Astrocyte of the cerebellum (primary cell): ENCODE measurements at regions not wholly inside any gene's neighbourhood (a gene's known extent, or its start where the extent isn't known, plus 50 kb on each side); places are given as distances from the start of the nearest gene placed in this dataset.

Source experiments
- DNase-seq: peaks from one replicate; pipeline ENCODE4 v3.0.0-alpha.2; 2011; ENCODE audit warnings: low read depth
- H3K4me3 ChIP-seq: 2 replicates; pipeline ENCODE4 v1.5.1; 2011; ENCODE audit warnings: mild to moderate bottlenecking, low read depth, low read length, moderate library complexity
- CTCF ChIP-seq: IDR thresholded peaks from 2 replicates; pipeline ENCODE4 v1.5.1; 2012; ENCODE audit warnings: low read length, low read depth, moderate library complexity, mild to moderate bottlenecking; ENCODE audit errors: missing control alignments
- in situ Hi-C: cut with HindIII; loops from 2 replicates; pipeline ENCODE4 v1.10.0; 2017; ENCODE audit warnings: low sequenced_read_pairs

- in situ Hi-C loops, result no loop called here
- TF ChIP-seq CTCF, result no peak
- DNase-seq, result no peak
- no peak overlapping the region for H3K4me3 ChIP-seq
Measured at GRCh38 chr2:60025496-60025895, 528.0 kb downstream of the BCL11A start.

GRCh38 chr2:60023256-60023985 lies 530.0 kb downstream of the BCL11A start:
- in situ Hi-C loops, result no loop called here
- H3K4me3 ChIP-seq, result no peak overlapping the region
- TF ChIP-seq CTCF, result no peak
- DNase-seq, result no peak

GRCh38 chr2:60007671-60008070 lies 545.8 kb downstream of the BCL11A start:
- in situ Hi-C loops, result no loop called here
- no peak for TF ChIP-seq CTCF

GRCh38 chr2:60003076-60003475 lies 550.4 kb downstream of the BCL11A start:
- H3K4me3 ChIP-seq, result no peak overlapping the region
- in situ Hi-C loops, result no loop called here
- no peak for DNase-seq
- no peak for TF ChIP-seq CTCF

More at GRCh38 chr2:60007671-60008070, 545.8 kb downstream of the BCL11A start:
- no peak overlapping the region for H3K4me3 ChIP-seq
- no peak for DNase-seq

- no peak for TF ChIP-seq CTCF
- DNase-seq, result no peak
- in situ Hi-C loops, result no loop called here
- no peak overlapping the region for H3K4me3 ChIP-seq
Measured at GRCh38 chr2:60002183-60002867, 551.1 kb downstream of the BCL11A start.

- no peak for TF ChIP-seq CTCF
- DNase-seq, result no peak
- in situ Hi-C loops, result no loop called here
- H3K4me3 ChIP-seq, result no peak overlapping the region
Measured at GRCh38 chr2:60000686-60001085, 552.8 kb downstream of the BCL11A start.
